ENCODE measurements at regions not wholly inside any gene's neighbourhood (a gene's known extent, or its start where the extent isn't known, plus 50 kb on each side); places are given as distances from the start of the nearest gene placed in this dataset.

DNA sequence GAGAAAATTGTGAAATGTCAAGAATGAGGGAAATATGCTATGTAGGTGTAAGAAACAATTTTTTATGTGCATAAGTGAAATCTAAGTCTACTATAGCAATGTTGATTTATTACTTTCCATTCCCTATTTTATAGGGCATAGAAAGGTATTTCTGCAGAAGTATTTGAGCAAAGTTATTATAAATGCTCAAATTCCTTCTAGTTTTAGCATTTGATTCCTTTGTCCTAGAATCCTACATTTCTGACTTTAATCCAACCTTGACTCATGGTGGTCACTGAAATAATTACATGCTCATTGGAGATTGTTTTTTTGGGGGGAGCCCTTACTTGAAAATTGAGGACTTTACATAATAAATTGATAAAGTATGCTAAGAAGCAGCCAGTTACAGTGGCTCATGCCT is 716.6 kb upstream of the LUZP2 start:
- TF ChIP-seq POLR2A (IDR thresholded peaks at IDR 0.05), result no peak
- TF ChIP-seq, protein P1, sequence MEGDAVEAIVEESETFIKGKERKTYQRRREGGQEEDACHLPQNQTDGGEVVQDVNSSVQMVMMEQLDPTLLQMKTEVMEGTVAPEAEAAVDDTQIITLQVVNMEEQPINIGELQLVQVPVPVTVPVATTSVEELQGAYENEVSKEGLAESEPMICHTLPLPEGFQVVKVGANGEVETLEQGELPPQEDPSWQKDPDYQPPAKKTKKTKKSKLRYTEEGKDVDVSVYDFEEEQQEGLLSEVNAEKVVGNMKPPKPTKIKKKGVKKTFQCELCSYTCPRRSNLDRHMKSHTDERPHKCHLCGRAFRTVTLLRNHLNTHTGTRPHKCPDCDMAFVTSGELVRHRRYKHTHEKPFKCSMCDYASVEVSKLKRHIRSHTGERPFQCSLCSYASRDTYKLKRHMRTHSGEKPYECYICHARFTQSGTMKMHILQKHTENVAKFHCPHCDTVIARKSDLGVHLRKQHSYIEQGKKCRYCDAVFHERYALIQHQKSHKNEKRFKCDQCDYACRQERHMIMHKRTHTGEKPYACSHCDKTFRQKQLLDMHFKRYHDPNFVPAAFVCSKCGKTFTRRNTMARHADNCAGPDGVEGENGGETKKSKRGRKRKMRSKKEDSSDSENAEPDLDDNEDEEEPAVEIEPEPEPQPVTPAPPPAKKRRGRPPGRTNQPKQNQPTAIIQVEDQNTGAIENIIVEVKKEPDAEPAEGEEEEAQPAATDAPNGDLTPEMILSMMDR (IDR thresholded peaks at IDR 0.05), result no peak

Data from esophagus squamous epithelium (tissue), 4 donors.